Activated CD8-positive, alpha-beta memory T cell treated with anti-CD3 and anti-CD28 coated beads, Interleukin-2, amount 50 U/mL, for 24 hours (primary cell): ENCODE measurements at regions not wholly inside any gene's neighbourhood (a gene's known extent, or its start where the extent isn't known, plus 50 kb on each side); places are given as distances from the start of the nearest gene placed in this dataset.

Source experiments
- DNase-seq: peaks from one replicate; pipeline ENCODE4 v3.0.0-alpha.2; 2020; ENCODE audit errors: extremely low read depth

DNA sequence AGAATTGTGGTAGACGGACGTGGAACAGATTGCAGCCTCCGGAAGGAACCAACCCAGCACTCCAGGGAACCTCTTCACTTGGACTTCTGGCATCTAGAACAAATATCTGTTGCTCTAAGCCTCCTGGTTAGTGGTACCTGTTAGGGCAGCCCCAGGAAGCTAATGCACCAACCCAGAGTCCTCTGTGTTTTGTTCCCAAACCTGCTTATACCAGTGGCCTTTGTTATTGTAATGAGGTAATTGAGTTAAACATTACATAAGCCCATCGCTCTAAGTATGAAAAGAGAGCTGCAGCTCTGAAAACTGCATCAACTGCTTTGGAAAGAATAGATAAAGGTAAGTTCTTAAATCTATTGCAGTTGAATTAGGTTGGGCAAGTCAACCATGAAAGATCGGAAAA, 516.7 kb downstream of the NPHP4 start:
- no peak for DNase-seq

DNA sequence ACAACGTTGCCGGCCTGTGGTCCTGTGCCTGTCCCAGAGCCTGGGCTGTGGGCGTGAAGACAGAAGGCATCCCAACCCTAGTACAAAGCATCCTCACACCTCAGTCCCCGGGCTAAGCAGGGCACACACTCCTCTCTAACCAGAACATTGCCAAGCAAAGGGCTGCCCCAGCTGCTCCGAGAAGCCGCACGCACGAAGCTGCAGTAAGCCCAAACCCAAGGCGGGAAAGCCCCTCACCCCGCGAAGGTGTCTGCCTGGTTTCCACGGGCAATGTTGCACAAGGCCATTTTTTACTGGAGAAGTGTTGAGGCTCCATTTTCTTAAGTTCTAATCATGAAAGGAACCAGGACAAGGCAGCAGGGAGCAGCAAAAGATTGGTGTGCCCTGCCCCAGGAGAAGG, 519.0 kb downstream of the NPHP4 start:
- no peak for DNase-seq

DNA sequence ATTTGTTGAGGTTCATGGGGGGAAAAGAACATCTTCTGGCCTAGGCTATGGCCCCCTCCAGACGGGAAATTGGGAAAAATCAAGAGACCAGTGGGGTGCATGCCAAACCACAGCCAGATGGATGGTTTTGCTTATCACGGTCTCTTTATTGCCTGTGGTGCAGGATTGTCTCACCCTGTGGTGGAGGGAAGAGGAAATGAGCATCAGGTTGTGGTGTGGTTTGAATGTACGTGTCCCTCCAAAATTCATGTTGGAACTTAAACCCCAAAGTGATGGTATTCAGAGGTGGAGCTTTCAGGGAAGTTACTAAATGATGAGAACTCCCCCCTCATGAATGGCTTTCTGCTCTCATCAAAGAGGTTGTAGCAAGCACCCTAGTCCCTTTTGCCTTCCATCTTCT, 525.7 kb downstream of the NPHP4 start:
- no peak for DNase-seq

DNA sequence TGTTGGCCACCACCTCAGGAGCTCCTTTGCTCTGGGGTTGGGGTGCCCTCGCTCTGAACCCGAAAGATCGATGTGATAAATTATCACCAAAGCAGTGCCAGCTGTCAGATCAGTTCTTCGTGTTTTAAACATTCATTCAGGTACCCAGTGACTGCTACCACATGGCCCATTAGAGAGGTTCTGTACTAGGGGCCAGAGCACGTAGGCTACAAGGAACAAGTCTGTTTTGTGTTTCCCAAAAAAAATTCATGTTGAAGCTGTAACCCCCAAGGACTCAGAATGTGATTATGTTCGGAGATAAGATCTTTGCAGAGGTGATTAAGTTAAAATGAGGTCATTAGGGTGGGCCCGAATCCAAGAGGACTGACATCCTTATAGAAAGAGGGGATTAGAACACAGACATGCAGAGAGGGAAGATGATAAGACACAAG, 526.9 kb downstream of the NPHP4 start:
- DNase-seq: no peak

DNA sequence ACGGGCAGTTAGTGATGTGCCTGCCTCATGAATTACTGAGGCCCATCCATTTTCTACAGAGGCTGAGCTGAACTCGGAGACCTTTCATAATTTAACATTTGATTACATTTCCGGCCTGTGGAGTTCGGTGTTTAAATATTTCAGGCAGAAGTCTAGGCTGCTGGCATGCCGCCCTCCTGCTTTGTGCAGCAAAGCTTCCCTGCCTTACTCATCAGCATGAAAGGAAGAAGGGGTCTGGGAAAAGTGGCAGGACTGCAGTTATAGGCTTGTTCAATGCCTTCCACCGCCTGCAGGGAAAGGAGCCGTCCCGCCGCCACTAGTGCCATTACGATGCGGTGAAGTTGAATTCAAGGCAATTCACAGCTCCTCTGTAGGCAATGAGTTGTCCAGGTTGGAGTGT, 527.9 kb downstream of the NPHP4 start:
- DNase-seq: no peak

DNA sequence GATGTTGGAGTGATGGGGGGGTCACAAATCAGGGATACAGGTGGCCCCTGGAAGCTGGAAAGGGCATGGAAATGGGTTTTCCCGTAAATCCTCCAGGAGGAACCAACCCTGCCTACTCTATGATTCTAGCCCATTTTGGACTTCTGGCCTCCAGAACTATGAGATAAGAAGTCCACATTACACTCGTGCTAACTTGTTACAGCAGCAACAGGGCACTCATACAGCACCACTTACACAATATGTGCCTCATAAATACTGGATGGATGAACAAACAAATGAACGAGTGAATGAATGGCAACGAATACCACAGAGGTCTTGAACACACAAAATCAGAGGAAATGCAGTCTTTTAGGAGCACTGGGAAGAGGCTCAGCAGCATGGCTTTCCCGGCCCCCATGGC, 531.3 kb downstream of the NPHP4 start:
- DNase-seq: no peak

DNA sequence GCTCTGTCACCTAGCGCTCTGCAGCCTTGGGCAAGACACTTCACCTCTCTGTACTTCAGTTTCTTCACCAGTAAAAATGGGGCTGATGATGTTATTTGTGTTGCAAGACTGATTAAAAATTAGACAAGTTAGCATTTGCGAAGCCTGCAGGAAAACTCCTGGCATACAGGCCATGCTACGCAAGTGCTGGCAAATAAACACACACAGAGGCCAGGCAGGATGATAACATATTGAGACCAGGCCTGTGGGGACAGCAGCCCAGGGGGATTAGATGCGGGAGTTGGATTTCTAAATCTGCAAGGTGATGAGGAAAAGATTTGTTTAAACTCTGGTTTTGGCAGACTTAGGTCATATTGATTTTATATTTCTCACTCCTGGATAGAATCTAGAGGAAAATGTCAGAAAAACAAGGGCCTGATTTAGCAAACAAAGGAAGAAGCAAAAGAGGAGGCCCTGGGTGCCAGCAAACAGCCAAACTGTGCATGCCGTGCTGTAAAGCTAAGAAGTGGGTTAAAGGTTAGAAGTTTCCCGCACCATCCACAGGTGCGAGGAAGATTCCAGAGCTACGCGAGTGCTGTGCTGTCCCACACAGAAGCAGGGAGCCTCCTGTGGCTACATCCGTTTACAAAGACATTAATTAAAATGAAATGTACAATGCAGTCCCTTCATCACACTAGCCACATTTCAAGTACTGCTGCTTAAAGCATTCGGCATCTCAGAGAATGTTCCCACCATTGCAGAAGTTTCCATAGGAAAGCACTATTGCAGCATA, 532.2 kb downstream of the NPHP4 start:
- DNase-seq: no peak

DNA sequence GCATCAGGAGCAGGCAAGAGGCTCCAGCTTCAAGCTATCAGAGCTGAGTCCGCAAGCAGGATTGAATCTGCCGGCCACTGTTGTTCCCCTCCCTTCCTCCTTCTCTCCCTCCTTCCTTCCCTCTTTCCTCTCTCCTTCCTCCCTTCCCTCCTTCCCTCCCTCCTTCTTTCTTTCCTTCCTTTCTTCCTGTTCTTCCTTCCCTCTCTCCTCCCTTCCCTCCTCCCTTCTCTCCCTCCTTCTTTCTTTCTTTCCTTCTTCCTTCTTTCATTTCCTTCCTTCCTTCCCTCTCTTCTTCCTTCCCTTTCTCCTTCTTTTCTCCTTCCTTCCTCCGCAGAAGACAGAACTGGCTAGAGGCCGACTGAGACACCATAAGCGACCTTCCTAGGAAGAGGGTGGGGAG, 534.0 kb downstream of the NPHP4 start:
- DNase-seq: no peak

DNA sequence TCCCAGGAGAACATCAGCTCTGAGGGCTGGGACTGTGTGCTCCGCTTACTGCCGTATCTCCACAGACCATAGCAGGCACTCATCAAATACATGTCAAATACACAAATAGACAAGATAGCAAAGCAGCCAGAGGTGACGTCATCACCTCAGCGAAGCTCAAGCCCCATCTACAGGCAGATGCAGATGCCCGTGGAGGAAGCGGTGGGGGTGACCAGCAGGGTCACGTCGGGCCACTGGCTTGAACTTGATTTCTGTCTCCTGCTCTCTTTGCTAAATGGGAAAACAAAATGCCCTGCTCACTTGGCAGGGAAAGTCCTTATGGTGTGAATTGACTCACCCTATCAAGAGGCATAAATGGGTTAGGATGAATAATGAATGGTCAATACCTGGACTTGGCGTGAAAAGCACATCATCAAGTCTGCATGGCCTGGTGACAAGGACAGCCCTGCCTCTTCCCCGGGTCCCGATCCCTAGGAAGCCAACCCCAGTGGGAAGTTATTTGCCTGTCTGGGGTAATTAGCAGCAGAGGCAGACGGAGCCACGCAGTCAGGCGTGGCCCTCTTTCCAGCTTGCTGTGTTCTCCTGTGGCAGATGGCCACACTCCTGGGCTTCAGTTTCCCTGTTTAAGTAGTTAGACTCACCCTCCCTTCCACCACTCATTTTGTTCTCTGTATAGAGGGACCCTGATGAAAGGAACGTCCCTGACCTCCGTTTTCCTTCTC, 536.0 kb downstream of the NPHP4 start:
- no peak for DNase-seq

DNA sequence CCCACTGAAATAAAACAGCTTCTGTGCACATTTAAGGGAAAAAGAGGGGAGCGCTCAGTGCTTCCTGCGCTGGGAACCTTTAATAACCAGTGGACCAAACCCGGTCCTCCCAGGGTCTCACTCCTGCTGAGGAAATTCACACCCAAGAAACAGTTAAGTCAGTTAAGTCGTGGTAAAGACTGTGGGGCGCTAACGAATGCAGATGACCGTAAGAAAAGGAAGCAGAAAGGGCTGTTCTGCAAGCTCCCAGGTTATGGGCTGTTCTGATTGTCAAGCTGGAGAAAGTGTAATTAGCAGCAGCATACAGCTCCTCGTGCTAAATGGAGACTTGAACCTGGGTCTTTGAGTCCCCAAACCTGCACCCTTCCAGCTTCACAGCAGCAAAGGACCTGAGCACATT, 536.6 kb downstream of the NPHP4 start:
- no peak for DNase-seq

DNA sequence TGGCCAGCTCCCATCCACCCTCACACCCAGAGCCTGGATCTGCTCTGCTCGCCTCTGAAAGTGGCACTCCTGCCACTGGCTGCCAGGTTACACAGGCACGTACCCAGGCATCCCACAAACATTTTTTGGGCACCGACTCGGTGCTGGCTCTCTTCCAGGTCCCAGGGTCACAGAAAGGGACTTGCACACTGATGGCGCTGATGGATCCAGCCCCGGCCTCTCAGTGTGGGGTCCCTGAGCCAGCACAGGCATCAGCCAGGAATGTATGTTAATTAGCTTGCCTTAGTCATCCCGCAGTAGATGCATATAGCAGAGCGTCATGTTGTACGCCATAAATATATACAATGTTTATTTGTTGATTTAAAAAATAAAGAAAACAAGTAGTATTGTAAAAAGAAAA, 537.2 kb downstream of the NPHP4 start:
- DNase-seq: no peak

DNA sequence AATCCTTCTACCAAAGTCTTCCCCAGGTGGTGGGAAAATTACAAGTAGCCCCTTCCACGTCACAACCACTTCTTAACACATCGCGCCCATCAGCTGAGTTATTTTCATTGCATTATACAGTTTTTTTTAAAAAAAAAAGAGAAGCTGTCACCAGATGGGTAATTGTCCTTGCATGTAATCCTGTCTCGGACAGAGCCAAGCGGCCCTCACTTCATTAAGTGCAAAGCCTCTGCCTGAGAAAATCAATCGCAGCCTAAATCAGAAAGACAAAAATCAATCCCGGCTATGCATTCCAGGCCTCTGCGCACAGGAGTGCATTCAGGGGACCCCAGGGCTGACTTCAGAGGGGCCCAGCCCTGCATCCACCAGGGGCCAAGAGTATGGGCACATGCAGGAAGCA, 538.9 kb downstream of the NPHP4 start:
- DNase-seq: no peak

DNA sequence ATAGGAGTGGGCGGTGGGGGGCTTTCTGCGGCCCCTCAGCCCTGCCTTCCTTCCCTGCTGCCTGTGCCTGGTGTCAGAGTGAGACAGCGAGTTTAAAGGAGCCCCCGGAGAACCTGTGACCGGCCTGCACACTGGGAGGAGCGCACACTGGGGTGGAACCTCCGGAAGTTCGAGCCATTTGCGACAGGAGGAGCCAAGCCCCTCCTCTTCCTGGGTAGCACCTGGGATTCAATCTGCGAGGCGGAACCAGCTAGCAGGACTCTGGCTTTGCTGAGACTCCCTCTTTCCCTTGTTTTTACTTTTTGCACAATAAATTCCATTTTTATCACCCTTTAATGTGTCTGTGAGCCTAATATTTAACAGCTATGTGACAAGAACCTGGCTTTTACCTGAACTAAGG, 540.6 kb downstream of the NPHP4 start:
- no peak for DNase-seq

DNA sequence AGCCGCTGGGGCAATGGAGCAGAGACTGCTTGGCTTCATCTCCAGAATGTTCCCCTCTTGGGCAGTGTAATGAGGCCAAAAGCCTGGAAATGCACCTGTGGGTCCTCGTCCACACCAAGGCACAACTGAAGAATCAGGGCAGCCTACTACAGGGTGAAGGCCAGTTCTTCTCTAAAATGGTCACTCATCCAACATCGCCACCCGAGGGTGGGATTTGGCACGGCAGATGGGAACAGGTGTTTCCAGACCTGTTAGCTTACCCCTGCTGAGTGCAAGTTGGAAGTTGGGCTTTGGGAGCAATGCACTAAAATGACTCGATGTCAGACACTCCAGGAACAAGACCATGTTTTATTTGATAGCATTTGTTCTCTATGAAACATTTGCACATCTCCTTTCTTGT, 543.7 kb downstream of the NPHP4 start:
- DNase-seq: no peak

DNA sequence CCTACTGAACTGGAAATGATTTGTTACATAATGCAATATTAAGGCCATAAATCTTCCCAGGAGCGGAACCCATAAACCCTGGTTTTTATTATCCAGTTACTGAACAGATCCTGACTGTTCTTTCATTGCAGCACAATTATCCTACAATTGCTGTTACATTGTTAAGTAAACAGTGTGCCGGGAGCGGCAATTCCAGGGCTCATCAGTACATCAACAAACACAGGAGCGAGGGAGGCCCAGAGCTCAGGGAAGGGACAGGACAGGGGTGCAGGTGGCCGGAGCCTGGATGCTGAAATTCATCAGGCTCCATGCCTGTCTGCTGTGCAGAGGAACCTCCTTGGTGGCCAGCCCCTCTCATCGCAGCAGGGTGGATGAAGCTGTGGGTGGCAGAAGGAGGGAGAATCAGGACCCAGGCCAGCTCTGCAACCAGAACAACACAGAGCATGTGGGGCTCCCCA, 544.7 kb downstream of the NPHP4 start:
- no peak for DNase-seq

DNA sequence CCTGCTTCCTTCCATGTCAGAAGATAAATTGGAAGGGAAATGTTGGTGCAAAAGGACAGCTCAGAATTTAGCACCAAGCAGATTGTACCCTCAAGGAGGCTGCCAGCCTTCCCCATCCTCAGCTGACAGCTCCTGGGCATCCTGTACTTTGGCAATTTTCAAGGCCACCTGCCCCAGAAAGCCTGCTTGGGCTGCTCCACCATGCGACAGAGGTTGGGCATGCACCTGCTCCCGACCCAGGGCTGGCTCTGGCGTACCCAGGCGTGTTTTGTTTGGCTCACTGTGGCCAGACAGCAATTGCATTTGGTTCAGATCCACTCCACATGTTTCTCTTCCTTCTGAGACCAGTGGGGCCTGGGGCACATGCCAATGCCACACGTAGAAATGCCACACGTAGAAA, 547.8 kb downstream of the NPHP4 start:
- no peak for DNase-seq

DNA sequence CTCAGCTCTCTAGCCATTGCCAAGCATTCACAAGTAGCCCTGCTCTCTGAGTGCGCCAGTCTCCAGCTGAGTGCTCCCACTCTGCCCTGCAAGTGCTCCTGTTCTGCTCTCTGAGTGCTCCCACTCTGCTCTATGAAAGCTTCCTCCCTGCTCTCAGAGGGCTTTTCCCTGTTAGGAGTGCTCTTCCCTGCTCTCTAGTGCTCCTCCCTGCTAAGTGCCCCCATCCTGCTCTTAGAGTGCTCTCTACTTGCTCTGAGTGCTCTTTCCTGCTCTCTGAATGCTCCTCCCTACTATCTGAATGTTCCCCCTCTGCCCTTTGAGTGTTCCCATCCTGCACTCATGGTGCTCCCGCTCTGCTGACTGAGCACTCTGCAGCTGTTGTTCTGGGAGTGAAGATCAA, 555.4 kb downstream of the NPHP4 start:
- no peak for DNase-seq

DNA sequence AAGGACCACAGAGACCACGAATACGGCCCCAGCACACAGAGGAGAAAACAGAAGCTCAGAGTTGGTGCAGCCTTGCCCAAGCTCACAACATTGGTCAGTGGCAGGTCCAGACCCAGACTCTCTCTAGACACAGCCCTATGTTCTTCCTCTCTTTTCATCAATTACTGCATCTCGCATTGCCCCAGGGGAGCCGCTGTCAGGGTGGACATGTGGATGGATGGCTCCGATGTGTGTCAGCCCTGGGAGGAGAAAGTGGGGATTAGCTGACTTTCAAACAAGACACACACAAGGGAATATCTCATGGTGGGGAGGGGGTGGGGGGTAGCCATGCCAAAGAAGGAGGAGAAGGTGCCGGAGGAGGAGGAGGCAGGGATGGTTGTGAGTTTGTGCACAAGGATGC, 556.8 kb downstream of the NPHP4 start:
- DNase-seq: no peak

DNA sequence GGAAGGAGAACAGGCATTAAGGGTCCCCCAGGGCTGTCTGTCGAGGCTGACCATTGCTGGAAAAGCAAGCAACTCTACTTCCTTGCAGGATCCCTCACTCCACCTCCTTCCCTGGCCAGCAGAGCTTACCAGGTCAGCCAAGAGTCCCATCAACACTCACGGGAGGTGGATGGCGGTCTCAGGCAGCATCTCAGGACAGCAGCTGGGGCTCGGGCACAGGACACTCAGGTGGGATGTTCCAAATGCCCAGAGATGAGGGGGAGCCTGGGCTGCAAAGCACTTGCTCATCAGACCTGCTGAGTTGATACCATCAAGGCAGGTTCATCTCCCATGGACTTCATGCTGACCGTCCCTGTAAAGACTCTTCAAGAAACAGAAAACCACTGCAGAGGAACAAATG, 559.8 kb downstream of the NPHP4 start:
- no peak for DNase-seq

DNA sequence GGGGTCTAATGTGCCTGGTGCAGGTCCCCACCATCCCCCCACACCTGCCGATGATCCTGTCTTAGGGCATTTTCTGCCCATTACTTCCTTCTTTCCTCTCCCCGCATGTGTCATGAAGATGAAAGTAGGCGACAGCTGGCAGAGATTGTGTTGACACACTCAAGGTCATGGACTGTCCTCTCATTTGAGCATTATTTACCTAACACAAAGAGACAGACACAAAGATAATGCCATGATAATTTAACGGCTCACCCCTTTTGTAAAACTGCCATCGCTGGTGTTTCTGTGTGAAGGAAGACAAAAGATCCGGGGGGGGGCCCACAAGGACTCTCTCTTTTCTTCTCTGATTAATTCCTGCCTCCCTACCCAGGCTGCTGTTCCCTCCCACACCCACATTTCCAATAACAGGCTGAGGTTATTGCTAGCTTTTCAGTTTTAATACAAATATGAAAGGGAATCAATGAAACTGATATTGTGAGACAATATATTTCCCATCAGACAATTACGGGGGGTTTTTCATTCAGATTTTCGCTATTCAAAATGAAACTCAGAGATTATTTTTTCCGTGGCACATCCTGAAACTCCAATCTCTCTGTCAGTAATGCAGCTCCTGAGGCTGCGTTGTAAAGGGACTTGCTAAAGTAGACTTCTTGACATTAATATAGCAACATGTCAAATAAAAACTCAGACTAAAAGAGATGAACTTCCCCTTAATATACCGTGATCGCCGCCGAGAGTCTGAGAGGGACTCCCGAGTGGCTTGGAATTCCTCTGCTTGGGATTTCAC, 561.1 kb downstream of the NPHP4 start:
- DNase-seq: no peak

DNA sequence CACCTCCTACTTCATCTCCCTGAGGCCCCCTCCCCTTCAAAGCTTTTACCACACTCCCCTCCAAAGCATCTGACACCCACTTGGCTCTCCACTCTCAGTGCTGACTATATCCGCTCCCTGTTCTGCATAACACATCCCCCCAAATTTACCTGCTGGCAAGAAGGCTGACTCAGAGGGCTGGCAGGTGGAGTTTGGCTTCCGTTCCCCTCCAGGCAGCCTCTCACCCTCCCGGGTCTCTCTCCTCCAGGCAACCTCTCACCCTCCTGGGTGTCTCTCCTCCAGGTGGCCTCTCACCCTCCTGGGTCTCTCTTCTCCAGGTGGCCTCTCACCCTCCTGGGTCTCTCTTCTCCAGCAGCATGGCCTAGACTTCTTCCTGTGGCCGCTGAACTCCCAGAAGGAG, 562.1 kb downstream of the NPHP4 start:
- no peak for DNase-seq

DNA sequence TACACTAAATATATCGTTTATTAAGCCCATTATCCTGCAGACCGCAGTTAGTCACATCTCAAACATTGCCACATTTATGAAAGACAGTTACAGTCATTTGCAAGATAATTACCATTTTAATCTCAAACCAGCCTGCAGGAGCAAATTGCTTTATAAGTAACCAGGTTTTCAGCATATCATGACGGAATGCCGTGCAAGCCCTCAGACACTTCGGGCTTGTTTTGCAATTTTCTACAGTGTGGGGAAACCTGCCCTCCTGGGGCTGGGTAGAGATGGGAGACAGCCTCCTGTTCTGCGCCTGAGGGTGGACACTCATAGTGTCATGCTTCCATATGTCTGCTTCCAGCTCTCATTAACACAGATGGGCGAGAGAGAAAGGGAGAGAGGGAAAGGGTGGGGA, 563.9 kb downstream of the NPHP4 start:
- DNase-seq: no peak
